HG03575 (cell line): ENCODE measurements at regions not wholly inside any gene's neighbourhood (a gene's known extent, or its start where the extent isn't known, plus 50 kb on each side); places are given as distances from the start of the nearest gene placed in this dataset.

Experiments
- ATAC-seq: cut with Tn5 transposase; IDR thresholded peaks from one replicate; pipeline ENCODE4 v1.9.1; 2021; ENCODE audit not compliant: unreplicated experiment, insufficient number of reproducible peaks, low FRiP score; ENCODE audit errors: extremely low read depth

GRCh38 chr2:2644040-2644439 is 313.0 kb upstream of the MYT1L start:
- no peak for ATAC-seq

GRCh38 chr2:2642906-2643890 is 312.1 kb upstream of the MYT1L start:
- ATAC-seq, result no peak

- ATAC-seq, result no peak
These were observed 310.7 kb upstream of the MYT1L start for GRCh38 chr2:2641541-2642410.

GRCh38 chr2:2640818-2641217 is 309.7 kb upstream of the MYT1L start:
- no peak for ATAC-seq

GRCh38 chr2:2640371-2640770 is 309.3 kb upstream of the MYT1L start:
- no peak for ATAC-seq

GRCh38 chr2:2639251-2640139 is 308.4 kb upstream of the MYT1L start:
- ATAC-seq, result no peak

- no peak for ATAC-seq
These were observed 307.6 kb upstream of the MYT1L start for GRCh38 chr2:2638547-2639220.

- ATAC-seq, result no peak
These were observed 305.7 kb upstream of the MYT1L start for GRCh38 chr2:2636813-2637212.

GRCh38 chr2:2635025-2635528 is 304.0 kb upstream of the MYT1L start:
- no peak for ATAC-seq

GRCh38 chr2:2633017-2633416 is 301.9 kb upstream of the MYT1L start:
- no peak for ATAC-seq

GRCh38 chr2:2623939-2624338 is 292.9 kb upstream of the MYT1L start:
- no peak for ATAC-seq

- ATAC-seq, result no peak
These were observed 290.8 kb upstream of the MYT1L start for GRCh38 chr2:2621855-2622254.

- no peak for ATAC-seq
These were observed 289.5 kb upstream of the MYT1L start for GRCh38 chr2:2620604-2621003.

- ATAC-seq, result no peak
These were observed 288.9 kb upstream of the MYT1L start for GRCh38 chr2:2619995-2620394.

- ATAC-seq, result no peak
These were observed 283.4 kb upstream of the MYT1L start for GRCh38 chr2:2614452-2614851.

- ATAC-seq, result peak; percentile 100
These were observed 282.5 kb upstream of the MYT1L start for GRCh38 chr2:2613279-2614199.

- ATAC-seq, result no peak
These were observed 279.7 kb upstream of the MYT1L start for GRCh38 chr2:2610751-2611150.
